ENCODE measurements at regions not wholly inside any gene's neighbourhood (a gene's known extent, or its start where the extent isn't known, plus 50 kb on each side); places are given as distances from the start of the nearest gene placed in this dataset.

DNA sequence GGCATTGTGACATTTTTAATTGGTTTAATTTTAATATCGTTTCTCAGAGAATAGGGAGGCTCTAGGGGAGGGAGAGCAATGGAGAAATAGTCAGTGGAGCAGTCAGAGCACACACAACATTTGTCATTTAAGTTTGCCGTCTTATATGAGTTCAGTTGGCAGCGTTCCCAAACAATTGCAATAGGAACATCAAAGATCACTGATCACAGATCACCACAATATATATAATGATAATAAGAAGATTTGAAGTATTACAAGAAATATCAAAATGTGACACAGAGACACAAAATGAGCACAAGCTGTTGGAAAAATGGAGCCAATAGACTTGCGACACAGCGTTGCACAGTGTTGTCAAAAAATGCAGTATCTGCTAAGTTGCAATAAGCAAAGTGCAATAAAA lies 303.7 kb downstream of the CDH19 start:
- DNase-seq (ENCODE audit: extremely low spot score, unreplicated experiment): no peak
- Mint-ChIP-seq H3K27me3 (no peaks in the 10 kb centered on the region), H3K4me1 (ENCODE audit: unreplicated experiment) (no peaks in the 10 kb centered on the region), H3K36me3 (no peaks in the 10 kb centered on the region), H3K4me3 (no peak overlapping the region), H3K27ac (no peak overlapping the region), H3K9me3 (no peaks in the 10 kb centered on the region)
- TF ChIP-seq, protein P1, sequence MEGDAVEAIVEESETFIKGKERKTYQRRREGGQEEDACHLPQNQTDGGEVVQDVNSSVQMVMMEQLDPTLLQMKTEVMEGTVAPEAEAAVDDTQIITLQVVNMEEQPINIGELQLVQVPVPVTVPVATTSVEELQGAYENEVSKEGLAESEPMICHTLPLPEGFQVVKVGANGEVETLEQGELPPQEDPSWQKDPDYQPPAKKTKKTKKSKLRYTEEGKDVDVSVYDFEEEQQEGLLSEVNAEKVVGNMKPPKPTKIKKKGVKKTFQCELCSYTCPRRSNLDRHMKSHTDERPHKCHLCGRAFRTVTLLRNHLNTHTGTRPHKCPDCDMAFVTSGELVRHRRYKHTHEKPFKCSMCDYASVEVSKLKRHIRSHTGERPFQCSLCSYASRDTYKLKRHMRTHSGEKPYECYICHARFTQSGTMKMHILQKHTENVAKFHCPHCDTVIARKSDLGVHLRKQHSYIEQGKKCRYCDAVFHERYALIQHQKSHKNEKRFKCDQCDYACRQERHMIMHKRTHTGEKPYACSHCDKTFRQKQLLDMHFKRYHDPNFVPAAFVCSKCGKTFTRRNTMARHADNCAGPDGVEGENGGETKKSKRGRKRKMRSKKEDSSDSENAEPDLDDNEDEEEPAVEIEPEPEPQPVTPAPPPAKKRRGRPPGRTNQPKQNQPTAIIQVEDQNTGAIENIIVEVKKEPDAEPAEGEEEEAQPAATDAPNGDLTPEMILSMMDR (conservative IDR thresholded peaks at IDR 0.05): no peak

DNA sequence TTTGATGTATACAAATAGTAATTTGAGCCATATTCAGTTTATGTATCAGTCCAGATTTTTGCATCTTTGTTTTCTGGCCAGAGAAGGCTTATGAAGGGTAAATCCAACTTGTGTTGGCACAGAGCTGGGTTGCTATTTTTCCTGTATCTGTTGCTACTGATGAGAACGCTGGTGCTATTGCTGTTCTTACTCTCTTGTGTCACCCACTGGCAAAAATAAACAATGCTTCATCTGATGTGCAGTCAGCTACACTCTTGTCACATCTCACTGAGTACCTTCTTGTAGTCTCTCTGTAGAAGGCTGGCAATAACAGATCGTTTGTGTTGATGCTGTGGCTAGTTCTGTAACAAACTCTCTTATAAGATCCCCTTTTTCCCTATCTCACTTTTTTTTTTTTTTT lies 323.4 kb downstream of the CDH19 start:
- no peak overlapping the region for H3K27ac Mint-ChIP-seq
- no peaks in the 10 kb centered on the region for H3K36me3 Mint-ChIP-seq
- no peak overlapping the region for H3K4me3 Mint-ChIP-seq
- H3K9me3 Mint-ChIP-seq: no peaks in the 10 kb centered on the region
- H3K4me1 Mint-ChIP-seq (ENCODE audit: unreplicated experiment): no peaks in the 10 kb centered on the region
- no peaks in the 10 kb centered on the region for H3K27me3 Mint-ChIP-seq
- DNase-seq (ENCODE audit: extremely low spot score, unreplicated experiment): no peak
- TF ChIP-seq, protein P1 (conservative IDR thresholded peaks at IDR 0.05): no peak

DNA sequence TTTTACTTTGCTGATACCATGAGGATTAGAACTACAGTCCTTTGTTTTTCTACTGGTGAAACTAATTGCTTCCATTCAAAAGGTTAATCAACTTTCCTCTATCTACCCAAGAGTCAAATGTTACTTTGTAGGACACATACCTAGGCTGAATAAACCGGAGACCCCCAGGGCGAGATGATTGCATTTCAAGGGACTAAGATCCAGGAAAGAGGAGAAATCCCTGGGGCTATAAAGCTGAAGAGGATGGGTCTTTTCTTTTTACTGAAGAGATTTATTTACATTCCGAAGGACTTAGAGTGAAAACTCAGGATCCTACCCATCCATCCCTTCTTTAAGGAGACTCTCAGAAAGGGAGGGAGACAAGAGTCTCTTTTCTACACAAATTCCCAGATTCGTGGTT lies 331.9 kb downstream of the CDH19 start:
- Mint-ChIP-seq H3K4me3 (no peak overlapping the region), H3K27me3 (no peaks in the 10 kb centered on the region), H3K36me3 (no peaks in the 10 kb centered on the region)

DNA sequence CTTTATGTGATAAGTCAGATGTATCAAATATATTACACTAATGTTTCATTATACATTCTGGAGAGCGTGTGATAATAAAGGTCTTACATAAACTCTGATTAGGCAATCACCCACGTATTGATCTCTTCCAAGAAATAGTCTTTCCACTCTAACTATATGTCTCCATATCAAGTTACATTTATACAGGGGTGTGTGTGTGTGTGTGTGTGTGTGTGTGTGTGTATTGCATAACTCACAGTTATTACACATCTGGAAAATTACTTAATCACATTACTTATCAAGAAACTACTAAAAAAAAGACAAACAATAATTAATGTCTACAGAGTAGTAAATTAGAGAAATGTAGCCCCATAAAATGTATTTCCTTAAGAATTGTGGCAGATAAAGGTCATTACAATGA lies 339.8 kb downstream of the CDH19 start:
- H3K36me3 Mint-ChIP-seq: no peaks in the 10 kb centered on the region

More for the DNA sequence above, 331.9 kb downstream of the CDH19 start:
- H3K9me3 Mint-ChIP-seq: peaks cover 6% of the 10 kb centered on the region
- no peak overlapping the region for H3K27ac Mint-ChIP-seq
- H3K4me1 Mint-ChIP-seq (ENCODE audit: unreplicated experiment): no peaks in the 10 kb centered on the region
- TF ChIP-seq, protein P1 (conservative IDR thresholded peaks at IDR 0.05): no peak
- DNase-seq (ENCODE audit: extremely low spot score, unreplicated experiment): no peak

DNA sequence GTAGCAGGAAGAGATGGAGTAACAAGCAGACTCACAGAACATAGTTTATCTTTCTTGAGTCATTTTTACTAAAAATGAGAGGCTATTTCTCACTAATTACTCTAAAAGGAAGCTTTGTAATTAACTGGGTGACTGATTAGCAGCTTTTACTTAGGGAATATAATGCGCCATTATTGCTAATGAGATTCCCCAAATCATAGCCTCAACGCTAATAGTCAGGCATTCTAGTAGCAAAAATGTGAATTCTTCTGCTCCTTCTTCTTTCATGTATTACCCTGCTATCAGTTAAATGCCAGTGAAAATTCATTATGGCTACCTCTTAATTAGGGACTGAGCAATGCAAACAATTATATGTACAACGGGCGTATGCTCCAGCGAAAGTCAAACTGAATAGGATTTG lies 349.8 kb downstream of the CDH19 start:
- TF ChIP-seq, protein P1 (conservative IDR thresholded peaks at IDR 0.05): no peak
- no peak overlapping the region for H3K4me3 Mint-ChIP-seq
- peaks cover 3% of the 10 kb centered on the region for H3K27me3 Mint-ChIP-seq
- H3K27ac Mint-ChIP-seq: no peak overlapping the region
- H3K36me3 Mint-ChIP-seq: no peaks in the 10 kb centered on the region
- DNase-seq (ENCODE audit: extremely low spot score, unreplicated experiment): no peak
- no peaks in the 10 kb centered on the region for H3K9me3 Mint-ChIP-seq
- H3K4me1 Mint-ChIP-seq (ENCODE audit: unreplicated experiment): no peaks in the 10 kb centered on the region

More for the DNA sequence above, 339.8 kb downstream of the CDH19 start:
- Mint-ChIP-seq H3K4me3 (no peak overlapping the region), H3K27ac (no peak overlapping the region), H3K4me1 (ENCODE audit: unreplicated experiment) (no peaks in the 10 kb centered on the region), H3K27me3 (no peaks in the 10 kb centered on the region), H3K9me3 (peaks cover 6% of the 10 kb centered on the region)
- TF ChIP-seq, protein P1 (conservative IDR thresholded peaks at IDR 0.05): no peak
- DNase-seq (ENCODE audit: extremely low spot score, unreplicated experiment): no peak

DNA sequence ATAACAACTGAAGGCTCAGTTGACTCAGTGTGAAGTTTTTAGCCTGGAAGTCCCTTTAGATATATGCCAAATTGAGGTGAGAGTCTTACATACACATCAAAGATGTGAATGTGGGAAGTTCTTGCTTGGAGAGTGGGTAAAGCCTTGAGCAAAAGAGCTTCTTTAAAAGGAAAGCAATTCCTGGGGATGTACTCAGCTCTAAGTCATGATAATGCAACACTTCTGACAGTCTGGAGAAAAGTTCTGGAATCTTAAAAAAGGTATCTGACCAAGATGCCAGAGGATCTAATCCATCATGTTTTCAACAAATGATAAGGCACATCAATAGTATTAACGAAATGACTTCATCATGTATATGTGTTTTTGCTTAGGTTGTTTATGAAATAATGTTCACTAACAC lies 351.2 kb downstream of the CDH19 start:
- no peaks in the 10 kb centered on the region for H3K9me3 Mint-ChIP-seq
- no peak overlapping the region for H3K4me3 Mint-ChIP-seq
- no peak for DNase-seq (ENCODE audit: extremely low spot score, unreplicated experiment)
- H3K36me3 Mint-ChIP-seq: no peaks in the 10 kb centered on the region
- H3K4me1 Mint-ChIP-seq (ENCODE audit: unreplicated experiment): no peaks in the 10 kb centered on the region
- H3K27me3 Mint-ChIP-seq: peaks cover 3% of the 10 kb centered on the region
- no peak overlapping the region for H3K27ac Mint-ChIP-seq
- TF ChIP-seq, protein P1 (conservative IDR thresholded peaks at IDR 0.05): no peak

All from type B pancreatic cell (in vitro differentiated cells).